Kidney epithelial cell (primary cell): ENCODE measurements at regions not wholly inside any gene's neighbourhood (a gene's known extent, or its start where the extent isn't known, plus 50 kb on each side); places are given as distances from the start of the nearest gene placed in this dataset.

ENCODE experiments used
- DNase-seq: peaks from one replicate; pipeline ENCODE4 v3.0.0-alpha.2; 2010; ENCODE audit warnings: low read depth
- H3K27me3 ChIP-seq: 2 replicates; pipeline ENCODE4 v1.6.0; 2011; ENCODE audit warnings: low read length; ENCODE audit not compliant: control insufficient read depth, insufficient read depth
- H3K36me3 ChIP-seq: 2 replicates; pipeline ENCODE4 v1.5.1; 2011; ENCODE audit warnings: low read length; ENCODE audit not compliant: control insufficient read depth, insufficient read depth
- H3K4me3 ChIP-seq: 2 replicates; pipeline ENCODE4 v1.5.1; 2011; ENCODE audit warnings: low read depth, mild to moderate bottlenecking, control low read depth, low read length
- CTCF ChIP-seq: IDR thresholded peaks from 2 replicates; pipeline ENCODE4 v1.5.1; 2011; ENCODE audit warnings: mild to moderate bottlenecking, moderate library complexity, low read length, control low read depth, inconsistent platforms; ENCODE audit not compliant: insufficient read depth, poor library complexity, severe bottlenecking

- no peak overlapping the region for H3K4me3 ChIP-seq
- no peak for DNase-seq
- H3K27me3 ChIP-seq: no peaks in the 10 kb centered on the region
- H3K36me3 ChIP-seq: no peaks in the 10 kb centered on the region
- no peak for TF ChIP-seq CTCF
These were observed 132.7 kb upstream of the GMDS start for GRCh38 chr6:2378046-2378657.

- DNase-seq: no peak
- H3K27me3 ChIP-seq: no peaks in the 10 kb centered on the region
- no peak overlapping the region for H3K4me3 ChIP-seq
- H3K36me3 ChIP-seq: no peaks in the 10 kb centered on the region
- TF ChIP-seq CTCF: no peak
These were observed 131.3 kb upstream of the GMDS start for GRCh38 chr6:2376429-2377355.

- TF ChIP-seq CTCF: no peak
These were observed 130.0 kb upstream of the GMDS start for GRCh38 chr6:2375443-2375842.

GRCh38 chr6:2369606-2370005, 124.2 kb upstream of the GMDS start:
- no peak overlapping the region for H3K4me3 ChIP-seq
- H3K27me3 ChIP-seq: no peaks in the 10 kb centered on the region
- TF ChIP-seq CTCF: no peak
- H3K36me3 ChIP-seq: no peaks in the 10 kb centered on the region
- no peak for DNase-seq

More at GRCh38 chr6:2375443-2375842, 130.0 kb upstream of the GMDS start:
- no peak overlapping the region for H3K4me3 ChIP-seq
- no peak for DNase-seq
- no peaks in the 10 kb centered on the region for H3K27me3 ChIP-seq
- H3K36me3 ChIP-seq: no peaks in the 10 kb centered on the region

GRCh38 chr6:2363211-2363610, 117.8 kb upstream of the GMDS start:
- no peak for TF ChIP-seq CTCF
- Histone ChIP-seq H3K4me3 (no peak overlapping the region), H3K27me3 (no peaks in the 10 kb centered on the region), H3K36me3 (no peaks in the 10 kb centered on the region)
- DNase-seq: no peak
